Left lung (tissue), 4 donors: ENCODE measurements at regions not wholly inside any gene's neighbourhood (a gene's known extent, or its start where the extent isn't known, plus 50 kb on each side); places are given as distances from the start of the nearest gene placed in this dataset.

Source experiments
- ATAC-seq: fragments of 200-7000 bp; cut with Tn5 transposase; one replicate; pipeline ENCODE4 v1.9.1; 2020; ENCODE audit warnings: moderate library complexity
- DNase-seq, 4 donors: peaks; one replicate each; pipeline ENCODE4 v3.0.0-alpha.2; 2013 to 2020
- H3K27ac ChIP-seq, 2 donors: fragments of 200-600 bp; sonication (generic) in 1 of 2; one replicate each; pipeline versions ENCODE4 v1.5.0 to v1.8.0; 2020 to 2021
- H3K27me3 ChIP-seq, 2 donors: fragments of 200-600 bp; sonication (generic) in 1 of 2; one replicate each; pipeline versions ENCODE4 v1.5.0 to v1.8.0; 2020 to 2021
- H3K36me3 ChIP-seq, 2 donors: fragments of 200-600 bp; sonication (generic) in 1 of 2; one replicate each; pipeline versions ENCODE4 v1.5.0 to v1.8.0; 2020 to 2021
- H3K4me1 ChIP-seq, 2 donors: fragments of 200-600 bp; one replicate each; pipeline ENCODE4 v1.8.0; 2021
- H3K4me3 ChIP-seq, 2 donors: fragments of 200-600 bp; sonication (generic) in 1 of 2; one replicate each; pipeline versions ENCODE4 v1.5.0 to v1.8.0; 2020 to 2021; ENCODE audit warnings: mild to moderate bottlenecking in 1 of 2
- H3K9me3 ChIP-seq, 2 donors: fragments of 200-600 bp; sonication (generic) in 1 of 2; one replicate each; pipeline versions ENCODE4 v1.5.0 to v1.8.0; 2020 to 2021
- CTCF ChIP-seq, 2 donors: fragments of 200-600 bp; sonication (generic) in 1 of 2; IDR thresholded peaks; one replicate each; pipeline versions ENCODE4 v1.5.0 to v1.8.0; 2021; ENCODE audit warnings: antibody characterized with exemption in 2 of 2
- intact Hi-C, 2 donors: fragments of 100-400 bp; cut with DNase I; formaldehyde crosslinking; loops; one replicate each; pipeline versions ENCODE4 v1.11.2 to v1.14.2; 2022
- donor health status: DM: no; HTN: yes; CAD: no.
- donor health status: DM: no; HTN: no; CAD: no.

DNA sequence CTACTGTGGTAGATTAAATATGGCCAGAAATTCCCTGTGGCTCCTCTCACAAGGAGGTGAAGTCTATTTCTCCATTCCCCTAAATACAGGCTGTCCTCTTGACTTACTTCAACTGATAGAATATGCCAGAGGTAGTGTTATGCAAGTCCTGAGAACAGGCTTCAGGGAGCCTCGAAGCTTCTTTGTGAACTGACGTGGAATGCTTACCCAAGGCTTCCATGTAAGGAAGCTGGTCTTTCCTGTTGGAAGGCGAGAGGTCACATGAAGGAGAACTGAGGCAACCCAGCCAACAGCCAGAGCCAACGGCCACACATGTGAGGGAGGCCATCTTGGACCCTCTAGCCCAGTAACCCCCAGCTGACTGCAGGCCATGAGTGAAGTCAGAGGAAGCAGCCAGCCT, 267.9 kb downstream of the MRTFB start:
- H3K27me3 ChIP-seq, result no peaks in the 10 kb centered on the region
- ATAC-seq (no peak), DNase-seq (no peak)
- TF ChIP-seq CTCF (IDR thresholded peaks at IDR 0.05), result no peak
- peaks cover 0 to 7% of the 10 kb centered on the region in 2 donors for H3K9me3 ChIP-seq
- H3K4me3 ChIP-seq, result no peak overlapping the region
- intact Hi-C loops, result no loop called here
- no peak overlapping the region for H3K27ac ChIP-seq
- no peaks in the 10 kb centered on the region for H3K36me3 ChIP-seq
- no peaks in the 10 kb centered on the region for H3K4me1 ChIP-seq

DNA sequence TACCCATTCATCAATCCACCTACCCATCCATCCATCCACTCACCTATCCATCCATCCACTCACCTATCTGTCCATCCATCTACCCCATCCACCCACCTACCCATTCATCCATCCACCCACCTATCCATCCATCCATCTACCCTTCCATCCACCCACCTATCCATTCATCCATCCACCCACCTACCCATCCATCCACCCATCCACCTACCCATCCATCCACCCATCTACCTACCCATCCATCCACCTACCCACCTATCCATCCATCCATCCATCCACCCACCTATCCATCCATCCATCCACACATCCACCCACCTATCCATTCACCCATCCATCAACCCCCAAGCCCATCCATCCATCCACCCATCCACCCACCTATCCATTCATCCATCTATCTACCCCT, 267.1 kb downstream of the MRTFB start:
- Histone ChIP-seq H3K4me3 (no peak overlapping the region), H3K27me3 (no peaks in the 10 kb centered on the region), H3K36me3 (no peaks in the 10 kb centered on the region), H3K4me1 (no peaks in the 10 kb centered on the region), H3K27ac (no peak overlapping the region), H3K9me3 (peaks cover 0 to 7% of the 10 kb centered on the region in 2 donors)
- no peak for TF ChIP-seq CTCF (IDR thresholded peaks at IDR 0.05)
- intact Hi-C loops, result no loop called here
- DNase-seq, result no peak
- ATAC-seq, result no peak

DNA sequence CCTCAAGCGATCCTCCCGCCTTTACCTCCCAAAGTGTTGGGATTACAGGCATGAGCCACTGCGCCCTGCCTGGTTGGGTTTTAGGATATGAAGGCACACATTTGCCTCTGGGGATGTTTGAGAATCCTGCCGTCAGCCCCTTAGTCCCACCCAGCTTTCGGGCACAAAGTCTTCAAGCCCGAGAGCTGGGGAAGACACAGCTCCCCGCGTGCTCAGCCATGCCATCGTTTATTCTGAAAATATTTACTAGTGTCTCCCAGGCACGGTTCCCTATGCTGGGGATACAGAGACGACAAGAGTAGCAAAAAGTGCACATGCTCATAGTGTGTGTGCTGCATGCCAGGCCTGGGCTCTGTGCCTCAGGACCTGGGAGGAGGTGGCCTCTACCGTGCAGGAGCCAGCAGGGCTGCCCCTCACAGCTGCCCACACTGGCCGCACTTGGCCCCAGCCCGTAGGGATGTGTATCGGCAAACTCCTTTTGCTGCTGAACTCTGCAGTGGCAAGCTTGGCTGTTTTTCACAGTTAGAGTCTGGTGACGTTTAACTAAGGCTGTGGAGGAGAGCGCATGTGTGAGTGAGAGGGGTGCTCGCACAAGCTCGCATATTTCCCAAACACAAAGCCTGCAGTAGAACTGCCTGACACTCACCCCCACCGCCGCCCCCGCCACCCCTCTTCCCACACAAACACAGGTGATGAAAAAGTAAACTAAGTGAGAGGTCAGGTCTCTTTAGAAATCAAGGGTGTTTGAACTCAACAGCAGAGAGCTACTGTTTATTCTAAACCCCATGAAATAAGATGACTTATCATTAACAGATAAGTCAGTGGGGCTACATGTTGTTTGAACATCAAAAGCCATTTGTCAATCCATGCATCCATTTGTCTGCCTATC, 266.4 kb downstream of the MRTFB start:
- intact Hi-C loops, result no loop called here
- peak; percentile 87 for ATAC-seq
- Histone ChIP-seq H3K27ac (no peak overlapping the region), H3K9me3 (peaks cover 0 to 7% of the 10 kb centered on the region in 2 donors), H3K4me1 (no peaks in the 10 kb centered on the region), H3K27me3 (no peaks in the 10 kb centered on the region), H3K4me3 (no peak overlapping the region), H3K36me3 (no peaks in the 10 kb centered on the region)
- no peak for TF ChIP-seq CTCF (IDR thresholded peaks at IDR 0.05)
- DNase-seq, result peak in 2 of 4 donors; percentile 34 to 64

- Histone ChIP-seq H3K4me3 (no peak overlapping the region), H3K27me3 (no peaks in the 10 kb centered on the region), H3K4me1 (no peaks in the 10 kb centered on the region), H3K36me3 (no peaks in the 10 kb centered on the region), H3K27ac (no peak overlapping the region), H3K9me3 (no peaks in the 10 kb centered on the region)
- DNase-seq, result no peak
- ATAC-seq, result no peak
- no peak for TF ChIP-seq CTCF (IDR thresholded peaks at IDR 0.05)
- intact Hi-C loops, result no loop called here
These were observed 264.2 kb downstream of the MRTFB start for GRCh38 chr16:14335297-14335696.

DNA sequence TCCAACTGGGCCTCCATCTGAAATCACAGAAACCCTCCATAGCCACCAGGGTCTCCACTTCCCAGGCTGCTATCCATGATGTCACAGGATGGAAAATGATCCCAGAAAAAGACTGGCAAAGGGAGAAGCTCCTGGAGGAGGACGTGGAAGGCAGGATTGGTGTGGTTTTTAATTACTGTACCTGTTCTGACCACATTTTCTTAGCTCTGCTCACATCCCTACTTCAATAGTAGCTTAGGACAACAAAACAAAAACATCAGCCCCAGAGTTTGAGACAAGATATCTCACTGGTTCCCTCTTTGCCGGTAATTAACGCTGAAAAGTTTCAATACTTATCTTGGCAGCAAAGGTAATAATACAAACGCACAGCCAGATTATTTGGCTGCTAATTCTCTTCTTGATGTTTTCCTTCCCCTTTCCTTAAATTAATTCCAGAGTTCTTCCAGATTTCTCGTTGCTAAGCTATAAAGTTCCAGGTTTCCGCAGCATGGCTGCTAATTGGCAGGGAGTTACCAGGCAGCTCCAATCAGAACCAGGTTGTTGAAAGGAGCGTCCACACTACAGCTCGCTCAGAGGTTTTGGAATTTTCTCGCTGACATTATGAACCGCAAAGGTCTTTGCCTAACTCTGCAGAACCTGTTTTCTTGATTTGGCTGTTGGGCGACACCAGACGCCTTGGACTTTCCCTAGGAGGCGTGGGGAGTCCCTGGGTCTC, 263.4 kb downstream of the MRTFB start:
- DNase-seq, result no peak
- Histone ChIP-seq H3K36me3 (no peaks in the 10 kb centered on the region), H3K27me3 (no peaks in the 10 kb centered on the region), H3K9me3 (no peaks in the 10 kb centered on the region), H3K4me3 (no peak overlapping the region), H3K27ac (no peak overlapping the region), H3K4me1 (no peaks in the 10 kb centered on the region)
- ATAC-seq, result peak; percentile 20
- no peak for TF ChIP-seq CTCF (IDR thresholded peaks at IDR 0.05)
- intact Hi-C loops, result no loop called here
